K562 (cell line): ENCODE measurements at regions not wholly inside any gene's neighbourhood (a gene's known extent, or its start where the extent isn't known, plus 50 kb on each side); places are given as distances from the start of the nearest gene placed in this dataset.

Source experiments
- ATAC-seq: fragments of 200-7000 bp; cut with Tn5 transposase; 3 replicates; pipeline ENCODE4 v1.9.1; 2020; ENCODE audit warnings: moderate library complexity
- BruUV-seq: library from RNA; stranded (reverse); fragments of 400-500 nt; replicated peaks from 2 replicates; lab custom pipeline; 2021; lab: Mats Ljungman, UMichigan
- CTCF ChIA-PET: fragments of 300-600 bp; formaldehyde crosslinking; extraction: SDS; loops from one replicate; lab custom pipeline; 2021; ENCODE audit warnings: low intra/inter-chr PET ratio; lab: Yijun Ruan, JAX
- POLR2A ChIA-PET: fragments of 300-600, 350-650 bp; sonication (Branson Sonifier 250); formaldehyde crosslinking; extraction: SDS; loops from one replicate; lab custom pipeline; 2021; ENCODE audit warnings: antibody characterized with exemption, inconsistent platforms; lab: Yijun Ruan, JAX
- DNase-seq, 4 experiments: peaks; one replicate each; pipeline versions ENCODE4 v3.0.0 to v3.0.0-alpha.2; 2011 to 2018; ENCODE audit warnings: low spot score in 3 of 4, mixed read lengths in 3 of 4; ENCODE audit errors: extremely low read depth in 1 of 4
- FAIRE-seq: peaks from 2 replicates; lab custom pipeline; 2011; peaks lifted over from hg19 to GRCh38; lab: Jason Lieb, UNC
- H2AFZ ChIP-seq: 2 replicates; pipeline ENCODE4 v1.6.0; 2011; ENCODE audit warnings: low read depth, low read length, control low read depth, inconsistent platforms
- H3K27ac ChIP-seq: fragments of 200-600 bp; 3 replicates; pipeline ENCODE4 v1.8.0; 2011; ENCODE audit warnings: low read depth, mild to moderate bottlenecking, control low read depth, inconsistent platforms, low read length, moderate library complexity, mixed read lengths; ENCODE audit errors: extremely low read depth
- H3K27me3 ChIP-seq, 2 experiments: fragments of 300-600 bp in 1 of 2; 2 replicates in 1 of 2; 3 replicates in 1 of 2; pipeline versions ENCODE4 v1.6.0 to v1.8.0; 2011; ENCODE audit warnings: inconsistent platforms in 2 of 2, low read length in 2 of 2, mild to moderate bottlenecking in 1 of 2, mixed read lengths in 1 of 2, moderate library complexity in 1 of 2; ENCODE audit not compliant: control insufficient read depth in 2 of 2, insufficient read depth in 2 of 2
- H3K36me3 ChIP-seq: fragments of 300-600 bp; 3 replicates; pipeline ENCODE4 v1.8.0; 2011; ENCODE audit warnings: mild to moderate bottlenecking, low read length, inconsistent platforms; ENCODE audit not compliant: control insufficient read depth, insufficient read depth
- H3K4me1 ChIP-seq, 2 experiments: fragments of 200-600 bp in 1 of 2; replicated peaks in 1 of 2; 2 replicates in 1 of 2; 3 replicates in 1 of 2; pipeline versions ENCODE4 v1.5.1 to v1.8.0; 2011; ENCODE audit warnings: inconsistent platforms in 2 of 2, low read length in 2 of 2, mild to moderate bottlenecking in 1 of 2, mixed read lengths in 1 of 2, moderate library complexity in 1 of 2; ENCODE audit not compliant: control insufficient read depth in 2 of 2, insufficient read depth in 2 of 2
- H3K4me2 ChIP-seq: 2 replicates; pipeline ENCODE4 v1.6.1; 2011; ENCODE audit warnings: low read length, control low read depth, inconsistent platforms, mixed read lengths; ENCODE audit not compliant: insufficient read depth
- H3K4me3 ChIP-seq: fragments of 200-600 bp; sonication (generic), shearing (Covaris generic); 2 replicates; pipeline ENCODE4 v1.5.1; 2016; ENCODE audit warnings: control low read depth, inconsistent platforms
- H3K79me2 ChIP-seq: fragments of 200-600 bp; 3 replicates; pipeline ENCODE4 v1.8.0; 2011; ENCODE audit warnings: low read length, inconsistent platforms; ENCODE audit not compliant: control insufficient read depth, insufficient read depth
- H3K9ac ChIP-seq, 2 experiments: 2 replicates each; pipeline versions ENCODE4 v1.6.0 to v1.6.1; 2011; ENCODE audit warnings: low read depth in 2 of 2, low read length in 2 of 2, control low read depth in 1 of 2, inconsistent platforms in 1 of 2, mild to moderate bottlenecking in 1 of 2, mixed read lengths in 1 of 2; ENCODE audit not compliant: insufficient read depth in 1 of 2
- H3K9me1 ChIP-seq: one replicate; pipeline ENCODE4 v1.6.0; 2011; ENCODE audit warnings: inconsistent platforms, mild to moderate bottlenecking, low read length, moderate library complexity; ENCODE audit not compliant: control insufficient read depth, insufficient read depth
- H3K9me3 ChIP-seq: replicated peaks from 2 replicates; pipeline ENCODE4 v1.5.1; 2011; ENCODE audit warnings: low read depth, low read length, inconsistent platforms; ENCODE audit not compliant: control insufficient read depth, insufficient read depth
- H4K20me1 ChIP-seq: replicated peaks from 2 replicates; pipeline ENCODE4 v1.6.1; 2011; ENCODE audit warnings: low read length, inconsistent platforms, mixed read lengths; ENCODE audit not compliant: control insufficient read depth, insufficient read depth
- CTCFL ChIP-seq: IDR thresholded peaks from 2 replicates; pipeline ENCODE4 v1.6.1; 2011; ENCODE audit warnings: borderline replicate concordance, low read depth, mild to moderate bottlenecking, moderate library complexity, low read length; ENCODE audit not compliant: insufficient read depth, poor library complexity, severe bottlenecking
- SUPT5H ChIP-seq: fragments of 450-650 bp; IDR thresholded peaks from 2 replicates; pipeline ENCODE4 v1.6.1; 2016
- WGBS: fragments of 100-300 bp; shearing (Covaris generic); methylation state at CpG from one replicate; pipeline ENCODE4 v1.1.6; 2016; ENCODE audit warnings: low coverage, mixed read lengths; ENCODE audit not compliant: insufficient coverage; ENCODE audit errors: missing lambda C conversion rate; 5-methylcytosine and 5-hydroxymethylcytosine counted together
- in situ Hi-C: fragments of 300-500 bp; cut with MboI; formaldehyde crosslinking; loops from 4 replicates; pipeline ENCODE4 v1.15.0; 2018; ENCODE audit warnings: inconsistent platforms, mixed read lengths
- intact Hi-C: fragments of 100-400 bp; cut with micrococcal nuclease; formaldehyde crosslinking; loops from 2 replicates; pipeline ENCODE4 v1.14.2; 2022

- FAIRE-seq = no peak
Measured at GRCh38 chr14:56505361-56505760, 74.2 kb upstream of the TMEM260 start.

More at GRCh38 chr14:56505361-56505760, 74.2 kb upstream of the TMEM260 start:
- Histone ChIP-seq H3K27me3 (peaks cover 0 to 3% of the 10 kb centered on the region in 2 experiments; a peak in 1 of 5 replicates), H3K9me1 (no peaks in the 10 kb centered on the region), H3K4me2 (no peak overlapping the region), H3K9ac (no peak overlapping the region), H3K9me3 (no peaks in the 10 kb centered on the region)
- in situ Hi-C loops = no loop called here
- TF ChIP-seq CTCFL (no peak), SUPT5H (no peak)
- TF ChIP-seq, all 486 proteins: peak for 0
- Histone ChIP-seq H2AFZ (no peak overlapping the region), H3K36me3 (no peaks in the 10 kb centered on the region), H3K4me3 (no peak overlapping the region), H3K79me2 (no peaks in the 10 kb centered on the region), H3K4me1 (no peaks in the 10 kb centered on the region), H4K20me1 (no peaks in the 10 kb centered on the region), H3K27ac (no peak overlapping the region)
- 0% methylated on average over 2 of the region's 2 CpGs for WGBS
- BruUV-seq = no TSS peak
- DNase-seq = no peak
- CTCF ChIA-PET = no interaction called here
- ATAC-seq = no peak
- intact Hi-C loops = no loop called here
- POLR2A ChIA-PET = no interaction called here
